Upper lobe of right lung (tissue), 1 donor: ENCODE measurements at regions not wholly inside any gene's neighbourhood (a gene's known extent, or its start where the extent isn't known, plus 50 kb on each side); places are given as distances from the start of the nearest gene placed in this dataset.

Experiments
- ATAC-seq: fragments of 200-7000 bp; cut with Tn5 transposase; one replicate; pipeline ENCODE4 v1.9.1; 2020; ENCODE audit warnings: mild to moderate bottlenecking, moderate library complexity
- DNase-seq: peaks from one replicate; pipeline ENCODE4 v3.0.0-alpha.2; 2020
- H3K27ac ChIP-seq: fragments of 200-600 bp; one replicate; pipeline ENCODE4 v1.8.0; 2022
- H3K27me3 ChIP-seq: fragments of 200-600 bp; one replicate; pipeline ENCODE4 v1.8.0; 2022; ENCODE audit warnings: mild to moderate bottlenecking
- H3K36me3 ChIP-seq: fragments of 200-600 bp; one replicate; pipeline ENCODE4 v1.8.0; 2022
- H3K4me1 ChIP-seq: fragments of 200-600 bp; one replicate; pipeline ENCODE4 v1.8.0; 2022
- H3K4me3 ChIP-seq: fragments of 200-600 bp; one replicate; pipeline ENCODE4 v1.8.0; 2022; ENCODE audit warnings: mild to moderate bottlenecking
- H3K9me3 ChIP-seq: fragments of 200-600 bp; one replicate; pipeline ENCODE4 v1.8.0; 2022
- CTCF ChIP-seq: fragments of 200-600 bp; IDR thresholded peaks from one replicate; pipeline ENCODE4 v1.8.0; 2022; ENCODE audit warnings: antibody characterized with exemption
- intact Hi-C: fragments of 100-400 bp; cut with DNase I; formaldehyde crosslinking; loops from one replicate; pipeline ENCODE4 v1.11.0; 2022
- donor health status: DM: no; HTN: yes; CAD: no; lungs with severe emphysema.

- no peaks in the 10 kb centered on the region for H3K4me1 ChIP-seq
These were observed 553.0 kb upstream of the CPEB2 start for GRCh38 chr4:14449308-14449707.

GRCh38 chr4:14452001-14452400 lies 550.3 kb upstream of the CPEB2 start:
- H3K36me3 ChIP-seq: no peaks in the 10 kb centered on the region
- intact Hi-C loops: no loop called here
- no peak for TF ChIP-seq CTCF
- H3K9me3 ChIP-seq: no peaks in the 10 kb centered on the region
- H3K27ac ChIP-seq: no peak overlapping the region
- no peak overlapping the region for H3K4me3 ChIP-seq
- ATAC-seq (no peak), DNase-seq (no peak)
- no peaks in the 10 kb centered on the region for H3K4me1 ChIP-seq
- no peaks in the 10 kb centered on the region for H3K27me3 ChIP-seq

More at GRCh38 chr4:14449308-14449707, 553.0 kb upstream of the CPEB2 start:
- DNase-seq (no peak), ATAC-seq (no peak)
- Histone ChIP-seq H3K27me3 (no peaks in the 10 kb centered on the region), H3K36me3 (no peaks in the 10 kb centered on the region), H3K4me3 (no peak overlapping the region), H3K27ac (no peak overlapping the region), H3K9me3 (no peaks in the 10 kb centered on the region)
- intact Hi-C loops: no loop called here
- TF ChIP-seq CTCF: no peak

GRCh38 chr4:14452764-14453163 lies 549.5 kb upstream of the CPEB2 start:
- intact Hi-C loops: no loop called here

DNA sequence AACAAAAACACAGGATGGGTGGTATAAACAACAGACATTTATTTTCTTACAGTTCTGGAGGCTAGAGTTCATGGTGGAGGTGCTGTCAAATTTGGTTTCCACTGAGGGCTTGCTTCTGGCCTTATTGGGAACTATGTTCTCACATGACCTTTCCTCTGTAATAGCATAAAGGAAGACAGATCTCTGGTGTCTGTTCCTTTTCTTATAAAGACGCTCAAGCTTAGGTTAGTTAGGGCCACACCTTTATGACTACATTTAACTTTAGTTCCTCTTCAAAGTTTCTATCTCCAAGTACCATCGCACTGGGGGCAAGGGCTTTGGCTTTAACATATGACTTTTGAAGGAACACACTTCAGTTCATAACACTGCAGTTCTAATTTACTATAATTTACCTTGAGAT lies 543.8 kb upstream of the CPEB2 start:
- no peak for ATAC-seq
- no peak for TF ChIP-seq CTCF
- Histone ChIP-seq H3K27ac (no peak overlapping the region), H3K4me3 (no peak overlapping the region), H3K4me1 (no peaks in the 10 kb centered on the region), H3K9me3 (no peaks in the 10 kb centered on the region), H3K36me3 (no peaks in the 10 kb centered on the region), H3K27me3 (no peaks in the 10 kb centered on the region)
- intact Hi-C loops: no loop called here
- DNase-seq: no peak

More at GRCh38 chr4:14452764-14453163, 549.5 kb upstream of the CPEB2 start:
- no peak for TF ChIP-seq CTCF
- no peak for ATAC-seq
- DNase-seq: no peak
- Histone ChIP-seq H3K27me3 (no peaks in the 10 kb centered on the region), H3K27ac (no peak overlapping the region), H3K4me1 (no peaks in the 10 kb centered on the region), H3K4me3 (no peak overlapping the region), H3K36me3 (no peaks in the 10 kb centered on the region), H3K9me3 (no peaks in the 10 kb centered on the region)

DNA sequence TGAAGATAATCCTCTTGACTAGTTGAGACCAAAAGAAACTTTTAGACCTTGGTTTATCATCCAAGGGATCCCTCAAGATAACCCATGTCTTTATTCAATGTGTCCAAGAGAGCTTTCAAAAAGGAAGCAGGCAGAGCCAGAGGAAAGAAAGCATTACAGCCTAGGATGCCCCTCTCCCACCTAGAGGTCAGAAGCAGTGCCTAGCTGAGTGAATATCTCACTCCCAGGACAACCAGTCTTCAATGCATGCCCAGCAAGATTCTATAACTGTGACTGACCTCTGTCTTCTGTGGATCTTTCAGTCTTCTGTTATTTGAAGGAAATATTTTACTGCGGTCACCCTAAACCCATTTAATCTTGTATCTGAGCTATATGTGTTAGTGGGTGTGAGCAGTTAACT lies 537.2 kb upstream of the CPEB2 start:
- no peak for DNase-seq
- intact Hi-C loops: no loop called here

More for the DNA sequence above, 537.2 kb upstream of the CPEB2 start:
- no peak overlapping the region for H3K4me3 ChIP-seq
- no peaks in the 10 kb centered on the region for H3K9me3 ChIP-seq
- TF ChIP-seq CTCF: no peak
- no peaks in the 10 kb centered on the region for H3K27me3 ChIP-seq
- H3K36me3 ChIP-seq: no peaks in the 10 kb centered on the region
- H3K4me1 ChIP-seq: no peaks in the 10 kb centered on the region
- ATAC-seq: no peak
- H3K27ac ChIP-seq: no peak overlapping the region
